C4-2B (cell line): ENCODE measurements at regions not wholly inside any gene's neighbourhood (a gene's known extent, or its start where the extent isn't known, plus 50 kb on each side); places are given as distances from the start of the nearest gene placed in this dataset.

Experiments
- CTCF ChIP-seq: fragments of 450-650 bp; conservative IDR thresholded peaks from 2 replicates; pipeline ENCODE4 v1.5.1; 2017; ENCODE audit warnings: mild to moderate bottlenecking
- ZFX ChIP-seq: fragments of 450-650 bp; IDR thresholded peaks from 2 replicates; pipeline ENCODE4 v1.6.1; 2017

GRCh38 chr5:158268286-158268685, 409.3 kb upstream of the CLINT1 start:
- TF ChIP-seq ZFX (no peak), CTCF (no peak)
